Adrenal gland (tissue), 5 donors: ENCODE measurements at regions not wholly inside any gene's neighbourhood (a gene's known extent, or its start where the extent isn't known, plus 50 kb on each side); places are given as distances from the start of the nearest gene placed in this dataset.
A peak's percentile ranks its signal among the peaks of the same experiment; 100 is the strongest.

ENCODE experiments used
- CTCF ChIP-seq, 6 experiments: fragments of 450-650 bp in 4 of 6; fragments of 200-600 bp in 2 of 6; sonication (generic) in 1 of 6; IDR thresholded peaks; 1 replicate in 5 of 6; 2 replicates in 1 of 6; pipeline versions ENCODE4 v1.5.1 to v1.8.0; 2016 to 2021; ENCODE audit warnings: antibody characterized with exemption in 6 of 6, mild to moderate bottlenecking in 2 of 6, moderate library complexity in 1 of 6
- POLR2A ChIP-seq, 2 donors: fragments of 450-650 bp; IDR thresholded peaks; one replicate each; pipeline ENCODE4 v1.6.1; 2017; ENCODE audit warnings: antibody characterized with exemption in 2 of 2, mild to moderate bottlenecking in 2 of 2, moderate library complexity in 1 of 2
- donor health status: DM: no; HTN: no; CAD: no.

- TF ChIP-seq POLR2A (IDR thresholded peaks at IDR 0.05) (no peak), CTCF (IDR thresholded peaks at IDR 0.05) (peak; percentile 25 to 58 (median 49))
Measured at GRCh38 chr4:120977435-120977997, 55.0 kb upstream of the PRDM5 start.
